ENCODE measurements at regions not wholly inside any gene's neighbourhood (a gene's known extent, or its start where the extent isn't known, plus 50 kb on each side); places are given as distances from the start of the nearest gene placed in this dataset.

GRCh38 chr6:145137425-145137824, 597.9 kb downstream of the EPM2A start:
- Histone ChIP-seq H3K4me3 (no peak overlapping the region), H3K27me3 (no peaks in the 10 kb centered on the region), H3K4me1 (no peaks in the 10 kb centered on the region), H3K36me3 (no peaks in the 10 kb centered on the region), H3K27ac (no peak overlapping the region), H3K9me3 (no peaks in the 10 kb centered on the region)
- no peak for ATAC-seq (ENCODE audit: low FRiP score in 2 of 2)
- TF ChIP-seq POLR2A (IDR thresholded peaks at IDR 0.05) = no peak
- TF ChIP-seq EP300 (IDR thresholded peaks at IDR 0.05) = no peak
- no peak for TF ChIP-seq CTCF (IDR thresholded peaks at IDR 0.05)
- TF ChIP-seq POLR2AphosphoS5 (IDR thresholded peaks at IDR 0.05) = no peak
- no peak for DNase-seq
- 65 to 67% methylated on average over 1 of the region's 1 CpG for WGBS, 2 donors

GRCh38 chr6:145138469-145139139, 596.7 kb downstream of the EPM2A start:
- H3K27ac ChIP-seq = no peak overlapping the region
- TF ChIP-seq CTCF (IDR thresholded peaks at IDR 0.05) = no peak
- TF ChIP-seq POLR2A (IDR thresholded peaks at IDR 0.05) = no peak
- TF ChIP-seq EP300 (IDR thresholded peaks at IDR 0.05) = no peak
- TF ChIP-seq POLR2AphosphoS5 (IDR thresholded peaks at IDR 0.05) = no peak
- ATAC-seq (ENCODE audit: low FRiP score in 2 of 2) = no peak
- no peaks in the 10 kb centered on the region for H3K27me3 ChIP-seq
- no peaks in the 10 kb centered on the region for H3K4me1 ChIP-seq
- DNase-seq = no peak
- H3K4me3 ChIP-seq = no peak overlapping the region
- H3K9me3 ChIP-seq = no peaks in the 10 kb centered on the region
- H3K36me3 ChIP-seq = no peaks in the 10 kb centered on the region

GRCh38 chr6:145139140-145139850, 596.0 kb downstream of the EPM2A start:
- H3K9me3 ChIP-seq = no peaks in the 10 kb centered on the region
- ATAC-seq (ENCODE audit: low FRiP score in 2 of 2) (no peak), DNase-seq (peak in 1 of 2 donors; percentile 61)
- peak in 1 of 4 donors; percentile 10 for TF ChIP-seq EP300 (IDR thresholded peaks at IDR 0.05)
- TF ChIP-seq CTCF (IDR thresholded peaks at IDR 0.05) = no peak
- H3K4me3 ChIP-seq = no peak overlapping the region
- no peak overlapping the region for H3K27ac ChIP-seq
- WGBS, 2 donors = 58 to 60% methylated on average over 7 of the region's 7 CpGs
- H3K36me3 ChIP-seq = no peaks in the 10 kb centered on the region
- no peaks in the 10 kb centered on the region for H3K4me1 ChIP-seq
- H3K27me3 ChIP-seq = no peaks in the 10 kb centered on the region

GRCh38 chr6:145139895-145140294, 595.4 kb downstream of the EPM2A start:
- Histone ChIP-seq H3K4me3 (no peak overlapping the region), H3K27me3 (no peaks in the 10 kb centered on the region), H3K4me1 (no peaks in the 10 kb centered on the region), H3K36me3 (no peaks in the 10 kb centered on the region), H3K9me3 (no peaks in the 10 kb centered on the region), H3K27ac (no peak overlapping the region)
- no peak for DNase-seq
- TF ChIP-seq CTCF (IDR thresholded peaks at IDR 0.05) (no peak), POLR2A (IDR thresholded peaks at IDR 0.05) (no peak), EP300 (IDR thresholded peaks at IDR 0.05) (no peak), POLR2AphosphoS5 (IDR thresholded peaks at IDR 0.05) (no peak)
- no peak for ATAC-seq (ENCODE audit: low FRiP score in 2 of 2)

GRCh38 chr6:145141572-145141971, 593.7 kb downstream of the EPM2A start:
- Histone ChIP-seq H3K4me1 (no peaks in the 10 kb centered on the region), H3K27me3 (no peaks in the 10 kb centered on the region), H3K27ac (no peak overlapping the region), H3K9me3 (no peaks in the 10 kb centered on the region), H3K4me3 (no peak overlapping the region), H3K36me3 (no peaks in the 10 kb centered on the region)
- TF ChIP-seq POLR2AphosphoS5 (IDR thresholded peaks at IDR 0.05) (no peak), CTCF (IDR thresholded peaks at IDR 0.05) (no peak), EP300 (IDR thresholded peaks at IDR 0.05) (no peak), POLR2A (IDR thresholded peaks at IDR 0.05) (no peak)
- DNase-seq (no peak), ATAC-seq (ENCODE audit: low FRiP score in 2 of 2) (no peak)

Data from upper lobe of left lung (tissue), 6 donors.